ENCODE measurements at regions not wholly inside any gene's neighbourhood (a gene's known extent, or its start where the extent isn't known, plus 50 kb on each side); places are given as distances from the start of the nearest gene placed in this dataset.
A peak's percentile ranks its signal among the peaks of the same experiment; 100 is the strongest.

- ATAC-seq (no peak), DNase-seq (no peak)
- no peaks in the 10 kb centered on the region for H3K27me3 ChIP-seq (ENCODE audit: control insufficient read depth, insufficient read depth)
- H3K4me3 ChIP-seq (ENCODE audit: low read length), result no peak overlapping the region
- H3K27ac ChIP-seq (ENCODE audit: low read length), result no peak overlapping the region
- 94% methylated on average over 12 of the region's 12 CpGs for WGBS
- H3K4me1 ChIP-seq (ENCODE audit: control insufficient read depth, insufficient read depth, low read length), result no peaks in the 10 kb centered on the region
- H3K9me3 ChIP-seq (ENCODE audit: control insufficient read depth, low read length), result no peaks in the 10 kb centered on the region
- intact Hi-C loops (cut with DNase I), result no loop called here
Measured at GRCh38 chr6:169062272-169062671, 191.4 kb downstream of the THBS2 start.

GRCh38 chr6:169058634-169059033, 195.0 kb downstream of the THBS2 start:
- no peaks in the 10 kb centered on the region for H3K27me3 ChIP-seq (ENCODE audit: control insufficient read depth, insufficient read depth)
- no peak overlapping the region for H3K4me3 ChIP-seq (ENCODE audit: low read length)
- intact Hi-C loops (cut with DNase I), result no loop called here
- no peak for ATAC-seq
- H3K9me3 ChIP-seq (ENCODE audit: control insufficient read depth, low read length), result no peaks in the 10 kb centered on the region
- DNase-seq, result no peak
- H3K4me1 ChIP-seq (ENCODE audit: control insufficient read depth, insufficient read depth, low read length), result no peaks in the 10 kb centered on the region
- 89% methylated on average over 12 of the region's 12 CpGs for WGBS
- no peak overlapping the region for H3K27ac ChIP-seq (ENCODE audit: low read length)

- no peak overlapping the region for H3K27ac ChIP-seq (ENCODE audit: low read length)
- intact Hi-C loops (cut with DNase I), result no loop called here
- H3K4me1 ChIP-seq (ENCODE audit: control insufficient read depth, insufficient read depth, low read length), result no peaks in the 10 kb centered on the region
- no peaks in the 10 kb centered on the region for H3K27me3 ChIP-seq (ENCODE audit: control insufficient read depth, insufficient read depth)
- no peak overlapping the region for H3K4me3 ChIP-seq (ENCODE audit: low read length)
- no peak for ATAC-seq
- H3K9me3 ChIP-seq (ENCODE audit: control insufficient read depth, low read length), result no peaks in the 10 kb centered on the region
- no peak for DNase-seq
Measured at GRCh38 chr6:169052462-169052861, 201.2 kb downstream of the THBS2 start.

- no peaks in the 10 kb centered on the region for H3K4me1 ChIP-seq (ENCODE audit: control insufficient read depth, insufficient read depth, low read length)
- ATAC-seq, result no peak
- H3K27ac ChIP-seq (ENCODE audit: low read length), result no peak overlapping the region
- H3K9me3 ChIP-seq (ENCODE audit: control insufficient read depth, low read length), result no peaks in the 10 kb centered on the region
- intact Hi-C loops (cut with DNase I), result no loop called here
- DNase-seq, result no peak
- H3K27me3 ChIP-seq (ENCODE audit: control insufficient read depth, insufficient read depth), result no peaks in the 10 kb centered on the region
- no peak overlapping the region for H3K4me3 ChIP-seq (ENCODE audit: low read length)
- WGBS, result 75% methylated on average over 1 of the region's 1 CpG
Measured at GRCh38 chr6:169051371-169051770, 202.3 kb downstream of the THBS2 start.

- intact Hi-C loops (cut with DNase I), result no loop called here
- ATAC-seq, result no peak
- Histone ChIP-seq H3K4me1 (ENCODE audit: control insufficient read depth, insufficient read depth, low read length) (no peaks in the 10 kb centered on the region), H3K4me3 (ENCODE audit: low read length) (no peak overlapping the region), H3K27me3 (ENCODE audit: control insufficient read depth, insufficient read depth) (no peaks in the 10 kb centered on the region), H3K9me3 (ENCODE audit: control insufficient read depth, low read length) (no peaks in the 10 kb centered on the region), H3K27ac (ENCODE audit: low read length) (no peak overlapping the region)
- whole genome bisulfite sequencing, result 77% methylated on average over 11 of the region's 11 CpGs
- no peak for DNase-seq
Measured at GRCh38 chr6:169048865-169049205, 204.8 kb downstream of the THBS2 start.

- Histone ChIP-seq H3K4me1 (ENCODE audit: control insufficient read depth, insufficient read depth, low read length) (no peaks in the 10 kb centered on the region), H3K27me3 (ENCODE audit: control insufficient read depth, insufficient read depth) (no peaks in the 10 kb centered on the region), H3K4me3 (ENCODE audit: low read length) (no peak overlapping the region), H3K27ac (ENCODE audit: low read length) (no peak overlapping the region), H3K9me3 (ENCODE audit: control insufficient read depth, low read length) (no peaks in the 10 kb centered on the region)
- intact Hi-C loops (cut with DNase I), result no loop called here
- ATAC-seq, result no peak
- WGBS, result 89% methylated on average over 18 of the region's 18 CpGs
- no peak for DNase-seq
Measured at GRCh38 chr6:169048185-169048864, 205.3 kb downstream of the THBS2 start.

- Histone ChIP-seq H3K27me3 (ENCODE audit: control insufficient read depth, insufficient read depth) (no peaks in the 10 kb centered on the region), H3K4me3 (ENCODE audit: low read length) (no peak overlapping the region), H3K4me1 (ENCODE audit: control insufficient read depth, insufficient read depth, low read length) (no peaks in the 10 kb centered on the region), H3K27ac (ENCODE audit: low read length) (no peak overlapping the region), H3K9me3 (ENCODE audit: control insufficient read depth, low read length) (no peaks in the 10 kb centered on the region)
- 74% methylated on average over 6 of the region's 6 CpGs for WGBS
- ATAC-seq (no peak), DNase-seq (no peak)
- intact Hi-C loops (cut with DNase I), result no loop called here
Measured at GRCh38 chr6:169047345-169047744, 206.3 kb downstream of the THBS2 start.

GRCh38 chr6:169046483-169047192, 207.0 kb downstream of the THBS2 start:
- no peak for DNase-seq
- Histone ChIP-seq H3K27me3 (ENCODE audit: control insufficient read depth, insufficient read depth) (no peaks in the 10 kb centered on the region), H3K4me1 (ENCODE audit: control insufficient read depth, insufficient read depth, low read length) (no peaks in the 10 kb centered on the region), H3K27ac (ENCODE audit: low read length) (no peak overlapping the region), H3K9me3 (ENCODE audit: control insufficient read depth, low read length) (no peaks in the 10 kb centered on the region), H3K4me3 (ENCODE audit: low read length) (no peak overlapping the region)
- intact Hi-C loops (cut with DNase I), result no loop called here
- WGBS, result 77% methylated on average over 10 of the region's 10 CpGs
- ATAC-seq, result peak in 1 of 2 donors; percentile 36

GRCh38 chr6:169046021-169046420, 207.6 kb downstream of the THBS2 start:
- H3K4me1 ChIP-seq (ENCODE audit: control insufficient read depth, insufficient read depth, low read length), result no peaks in the 10 kb centered on the region
- intact Hi-C loops (cut with DNase I), result no loop called here
- no peaks in the 10 kb centered on the region for H3K27me3 ChIP-seq (ENCODE audit: control insufficient read depth, insufficient read depth)
- no peak overlapping the region for H3K4me3 ChIP-seq (ENCODE audit: low read length)
- no peak overlapping the region for H3K27ac ChIP-seq (ENCODE audit: low read length)
- DNase-seq (no peak), ATAC-seq (no peak)
- no peaks in the 10 kb centered on the region for H3K9me3 ChIP-seq (ENCODE audit: control insufficient read depth, low read length)

GRCh38 chr6:169045486-169045885, 208.2 kb downstream of the THBS2 start:
- ATAC-seq (no peak), DNase-seq (peak in 1 of 3 donors; percentile 53)
- no peaks in the 10 kb centered on the region for H3K27me3 ChIP-seq (ENCODE audit: control insufficient read depth, insufficient read depth)
- no peaks in the 10 kb centered on the region for H3K9me3 ChIP-seq (ENCODE audit: control insufficient read depth, low read length)
- intact Hi-C loops (cut with DNase I), result no loop called here
- no peak overlapping the region for H3K4me3 ChIP-seq (ENCODE audit: low read length)
- no peaks in the 10 kb centered on the region for H3K4me1 ChIP-seq (ENCODE audit: control insufficient read depth, insufficient read depth, low read length)
- 51% methylated on average over 5 of the region's 5 CpGs for WGBS
- no peak overlapping the region for H3K27ac ChIP-seq (ENCODE audit: low read length)

GRCh38 chr6:169044381-169045230, 209.0 kb downstream of the THBS2 start:
- intact Hi-C loops (cut with DNase I), result no loop called here
- Histone ChIP-seq H3K4me3 (ENCODE audit: low read length) (no peak overlapping the region), H3K4me1 (ENCODE audit: control insufficient read depth, insufficient read depth, low read length) (no peaks in the 10 kb centered on the region), H3K9me3 (ENCODE audit: control insufficient read depth, low read length) (no peaks in the 10 kb centered on the region), H3K27ac (ENCODE audit: low read length) (no peak overlapping the region), H3K27me3 (ENCODE audit: control insufficient read depth, insufficient read depth) (no peaks in the 10 kb centered on the region)
- ATAC-seq (no peak), DNase-seq (no peak)
- WGBS, result 67% methylated on average over 14 of the region's 14 CpGs
